Left lung (tissue), 4 donors: ENCODE measurements at regions not wholly inside any gene's neighbourhood (a gene's known extent, or its start where the extent isn't known, plus 50 kb on each side); places are given as distances from the start of the nearest gene placed in this dataset.
A peak's percentile ranks its signal among the peaks of the same experiment; 100 is the strongest.
"Not testable (repeated sequence)": the region's sequence is repeated elsewhere in the genome, so short reads cannot be mapped to it uniquely, and the experiment has no call there.

Experiments
- ATAC-seq: fragments of 200-7000 bp; cut with Tn5 transposase; one replicate; pipeline ENCODE4 v1.9.1; 2020; ENCODE audit warnings: moderate library complexity
- DNase-seq, 4 donors: peaks; one replicate each; pipeline ENCODE4 v3.0.0-alpha.2; 2013 to 2020
- H3K27ac ChIP-seq, 2 donors: fragments of 200-600 bp; sonication (generic) in 1 of 2; one replicate each; pipeline versions ENCODE4 v1.5.0 to v1.8.0; 2020 to 2021
- H3K27me3 ChIP-seq, 2 donors: fragments of 200-600 bp; sonication (generic) in 1 of 2; one replicate each; pipeline versions ENCODE4 v1.5.0 to v1.8.0; 2020 to 2021
- H3K36me3 ChIP-seq, 2 donors: fragments of 200-600 bp; sonication (generic) in 1 of 2; one replicate each; pipeline versions ENCODE4 v1.5.0 to v1.8.0; 2020 to 2021
- H3K4me1 ChIP-seq, 2 donors: fragments of 200-600 bp; one replicate each; pipeline ENCODE4 v1.8.0; 2021
- H3K4me3 ChIP-seq, 2 donors: fragments of 200-600 bp; sonication (generic) in 1 of 2; one replicate each; pipeline versions ENCODE4 v1.5.0 to v1.8.0; 2020 to 2021; ENCODE audit warnings: mild to moderate bottlenecking in 1 of 2
- H3K9me3 ChIP-seq, 2 donors: fragments of 200-600 bp; sonication (generic) in 1 of 2; one replicate each; pipeline versions ENCODE4 v1.5.0 to v1.8.0; 2020 to 2021
- CTCF ChIP-seq, 2 donors: fragments of 200-600 bp; sonication (generic) in 1 of 2; IDR thresholded peaks; one replicate each; pipeline versions ENCODE4 v1.5.0 to v1.8.0; 2021; ENCODE audit warnings: antibody characterized with exemption in 2 of 2
- intact Hi-C, 2 donors: fragments of 100-400 bp; cut with DNase I; formaldehyde crosslinking; loops; one replicate each; pipeline versions ENCODE4 v1.11.2 to v1.14.2; 2022
- donor health status: DM: no; HTN: yes; CAD: no.
- donor health status: DM: no; HTN: no; CAD: no.

GRCh38 chr14:87380054-87380453 is 612.9 kb downstream of the GALC start:
- DNase-seq (no peak), ATAC-seq (no peak)
- intact Hi-C loops: no loop called here
- Histone ChIP-seq H3K27me3 (no peaks in the 10 kb centered on the region), H3K9me3 (peaks cover 0 to 24% of the 10 kb centered on the region in 2 donors), H3K4me1 (no peaks in the 10 kb centered on the region), H3K27ac (no peak overlapping the region), H3K36me3 (no peaks in the 10 kb centered on the region), H3K4me3 (no peak overlapping the region)
- TF ChIP-seq CTCF (IDR thresholded peaks at IDR 0.05): no peak

- Histone ChIP-seq H3K27ac (no peak overlapping the region), H3K4me1 (no peaks in the 10 kb centered on the region), H3K4me3 (no peak overlapping the region), H3K27me3 (no peaks in the 10 kb centered on the region), H3K9me3 (peaks cover 0 to 14% of the 10 kb centered on the region in 2 donors), H3K36me3 (no peaks in the 10 kb centered on the region)
- DNase-seq (no peak), ATAC-seq (no peak)
- intact Hi-C loops: no loop called here
- no peak for TF ChIP-seq CTCF (IDR thresholded peaks at IDR 0.05)
Measured at GRCh38 chr14:87368751-87369150, 624.2 kb downstream of the GALC start.

GRCh38 chr14:87360246-87360645 is 632.7 kb downstream of the GALC start:
- ATAC-seq, H3K27me3 ChIP-seq, H3K4me3 ChIP-seq, H3K36me3 ChIP-seq, intact Hi-C loops, H3K4me1 ChIP-seq, H3K27ac ChIP-seq: not testable (repeated sequence)
- DNase-seq: peak in 1 of 4 donors; percentile 31
- peaks cover 0 to 30% of the 10 kb centered on the region in 2 donors for H3K9me3 ChIP-seq

- H3K27me3 ChIP-seq: no peaks in the 10 kb centered on the region
- ATAC-seq (no peak), DNase-seq (no peak)
- no peak overlapping the region for H3K4me3 ChIP-seq
- no peaks in the 10 kb centered on the region for H3K4me1 ChIP-seq
- no peak overlapping the region for H3K27ac ChIP-seq
- no peak for TF ChIP-seq CTCF (IDR thresholded peaks at IDR 0.05)
- peaks cover 0 to 11% of the 10 kb centered on the region in 2 donors for H3K9me3 ChIP-seq
- no peaks in the 10 kb centered on the region for H3K36me3 ChIP-seq
- intact Hi-C loops: no loop called here
Measured at GRCh38 chr14:87351007-87351406, 642.0 kb downstream of the GALC start.

GRCh38 chr14:87349921-87350320 is 643.1 kb downstream of the GALC start:
- ATAC-seq (no peak), DNase-seq (no peak)
- Histone ChIP-seq H3K36me3 (no peaks in the 10 kb centered on the region), H3K9me3 (peaks cover 0 to 9% of the 10 kb centered on the region in 2 donors), H3K27ac (no peak overlapping the region), H3K27me3 (no peaks in the 10 kb centered on the region), H3K4me3 (no peak overlapping the region), H3K4me1 (no peaks in the 10 kb centered on the region)
- intact Hi-C loops: no loop called here
- no peak for TF ChIP-seq CTCF (IDR thresholded peaks at IDR 0.05)

- ATAC-seq (no peak), DNase-seq (no peak)
- TF ChIP-seq CTCF (IDR thresholded peaks at IDR 0.05): no peak
- H3K4me1 ChIP-seq: no peaks in the 10 kb centered on the region
- no peak overlapping the region for H3K4me3 ChIP-seq
- H3K27ac ChIP-seq: no peak overlapping the region
- intact Hi-C loops: no loop called here
- no peaks in the 10 kb centered on the region for H3K36me3 ChIP-seq
- H3K9me3 ChIP-seq: peaks cover 0 to 10% of the 10 kb centered on the region in 2 donors
- H3K27me3 ChIP-seq: no peaks in the 10 kb centered on the region
Measured at GRCh38 chr14:87343652-87344051, 649.3 kb downstream of the GALC start.
